Amygdala (tissue), 56 donors: ENCODE measurements at regions not wholly inside any gene's neighbourhood (a gene's known extent, or its start where the extent isn't known, plus 50 kb on each side); places are given as distances from the start of the nearest gene placed in this dataset.
"Not testable (repeated sequence)": the region's sequence is repeated elsewhere in the genome, so short reads cannot be mapped to it uniquely, and the experiment has no call there.

ENCODE experiments used
- DNase-seq, 56 donors: peaks; one replicate each; lab custom pipeline; 2025; lab: John Stamatoyannopoulos, UW

DNA sequence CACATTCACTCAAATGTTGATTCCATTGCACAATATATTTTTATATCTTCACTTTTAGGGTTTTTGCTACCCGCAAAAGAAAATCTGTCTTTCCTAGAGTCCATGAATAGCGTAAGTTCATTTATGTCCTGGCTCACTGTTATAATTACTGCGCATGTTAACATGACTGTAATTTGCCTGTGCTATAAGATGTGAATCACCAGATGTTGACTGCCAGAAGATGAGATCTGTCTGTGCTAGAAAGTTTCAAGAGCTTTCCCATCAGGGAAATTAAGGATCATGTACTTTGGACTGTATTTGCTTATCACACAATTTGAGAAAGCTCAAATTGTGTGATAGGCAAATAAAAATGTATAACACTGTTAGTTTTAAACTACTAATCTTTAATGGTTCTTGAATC, 322.5 kb downstream of the CHL1 start:
- DNase-seq = no peak

GRCh38 chr3:522888-523287, 326.3 kb downstream of the CHL1 start:
- no peak for DNase-seq

- no peak for DNase-seq
Measured at GRCh38 chr3:525415-525814, 328.9 kb downstream of the CHL1 start.

DNA sequence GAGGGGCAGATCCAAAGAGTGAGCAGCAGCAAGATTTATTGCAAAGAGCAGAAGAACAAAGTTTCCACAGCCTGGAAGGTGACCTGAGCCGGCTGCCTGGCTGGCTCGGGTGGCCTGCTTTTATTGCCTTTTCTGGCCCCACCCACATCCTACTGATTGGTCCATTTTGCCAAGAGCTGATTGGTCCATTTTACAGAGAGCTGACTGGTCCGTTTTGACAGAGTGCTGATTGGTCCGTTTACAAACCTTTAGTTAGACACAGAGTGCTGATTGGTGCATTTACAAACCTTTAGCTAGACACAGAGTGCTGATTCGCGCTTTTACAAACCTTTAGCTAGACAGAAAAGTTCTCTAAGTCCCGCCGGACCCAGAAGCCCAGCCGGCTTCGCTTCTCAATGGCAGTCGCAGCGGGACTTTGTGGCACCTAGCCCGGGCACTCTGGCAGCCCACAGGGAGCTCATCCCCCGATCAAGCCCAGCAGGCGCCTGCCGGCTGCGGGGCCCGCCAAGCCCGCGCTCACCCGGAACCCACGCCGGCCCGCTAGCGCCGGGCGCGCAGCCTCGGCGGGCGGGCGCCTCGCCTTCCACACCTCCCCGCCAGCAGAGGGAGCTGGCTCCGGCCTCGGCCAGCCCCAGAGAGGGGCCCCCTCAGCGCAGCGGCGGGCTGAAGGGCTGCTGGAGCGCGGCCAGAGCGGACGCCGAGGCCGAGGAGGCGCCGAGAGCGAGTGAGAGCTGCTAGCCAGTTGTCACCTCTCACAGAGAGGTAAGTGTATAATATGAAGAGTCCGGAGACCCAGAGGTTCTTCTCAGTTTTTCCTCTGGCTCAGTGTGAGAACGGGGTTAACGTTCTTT, 339.2 kb downstream of the CHL1 start:
- DNase-seq = peak in 18 of 56 donors; percentile 0 to 44 (median 10)

DNA sequence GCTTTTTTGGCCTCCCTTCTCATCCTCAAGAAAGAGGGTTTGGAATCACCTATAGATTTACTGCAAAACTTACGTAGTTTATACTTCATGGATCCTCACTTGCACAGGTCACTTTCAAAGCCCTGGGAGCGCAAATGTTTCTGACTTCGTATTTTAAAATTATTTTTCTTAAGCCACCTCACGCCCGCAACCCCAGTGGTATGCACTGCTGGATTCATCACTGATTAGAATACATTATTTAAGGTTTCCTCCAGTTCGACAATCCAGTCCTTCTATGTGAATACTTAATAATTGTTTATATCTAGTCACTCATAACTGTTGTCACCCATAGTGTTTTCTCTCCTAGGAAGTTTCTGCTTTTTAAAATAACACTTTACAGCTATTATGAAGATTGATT, 339.9 kb downstream of the CHL1 start:
- DNase-seq = no peak

DNA sequence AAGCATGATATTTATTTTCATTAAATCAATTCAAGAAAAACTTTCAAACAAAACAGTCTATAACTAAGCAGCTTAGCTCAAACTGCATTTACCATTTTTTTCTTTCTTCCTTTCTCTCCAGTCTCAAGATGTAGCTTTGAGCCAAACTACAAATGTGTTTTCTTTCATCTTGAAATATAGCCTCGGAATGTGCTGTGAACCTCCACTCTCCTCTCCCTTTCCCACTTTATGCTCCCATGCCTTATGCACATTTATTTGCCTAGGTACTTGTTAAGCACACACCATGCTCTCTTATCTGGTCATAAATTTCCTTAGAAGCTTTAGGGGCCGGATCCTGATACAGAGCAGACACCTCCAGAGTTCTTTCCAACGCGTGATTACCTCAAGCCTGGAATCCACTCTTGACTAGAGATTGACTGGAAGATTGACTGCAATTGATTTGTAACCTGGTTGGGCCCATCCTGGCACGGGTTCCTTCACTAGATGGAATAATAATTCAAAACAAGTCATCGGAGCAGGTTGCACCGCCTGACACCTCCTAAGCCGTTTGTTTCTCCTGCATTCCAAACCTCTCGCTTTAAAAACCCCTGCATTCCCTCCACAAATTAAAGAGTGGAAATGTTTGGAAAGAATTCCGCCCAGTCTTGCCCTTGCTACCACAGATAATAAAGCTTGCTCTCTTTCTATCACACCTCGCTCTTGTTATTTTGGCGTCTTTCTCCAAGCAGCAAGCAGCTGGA, 344.7 kb downstream of the CHL1 start:
- no peak for DNase-seq

GRCh38 chr3:542021-542420, 345.5 kb downstream of the CHL1 start:
- no peak for DNase-seq

- DNase-seq = no peak
Measured at GRCh38 chr3:549636-550035, 353.1 kb downstream of the CHL1 start.

GRCh38 chr3:550471-550870, 353.9 kb downstream of the CHL1 start:
- no peak for DNase-seq

DNA sequence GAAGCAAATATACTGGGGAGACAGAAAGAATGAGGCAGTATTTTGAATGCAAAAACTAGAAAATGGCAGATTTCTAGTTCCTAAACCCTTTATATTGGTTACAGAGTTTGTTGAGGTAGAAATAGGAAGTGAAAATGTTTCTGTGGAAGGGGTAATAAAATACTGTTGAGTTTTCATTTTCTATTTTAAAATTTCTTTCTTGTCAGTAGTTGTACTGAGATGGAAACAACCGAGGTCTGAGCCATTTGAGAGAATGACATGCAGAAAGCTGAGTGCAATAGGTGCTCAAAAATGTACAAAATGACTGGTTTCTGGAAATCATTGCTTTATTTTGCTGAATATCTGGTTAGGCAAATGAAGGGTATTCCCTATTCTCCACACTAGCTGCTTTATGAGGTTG, 361.4 kb downstream of the CHL1 start:
- no peak for DNase-seq

- DNase-seq = no peak
Measured at GRCh38 chr3:567488-568185, 371.1 kb downstream of the CHL1 start.

DNA sequence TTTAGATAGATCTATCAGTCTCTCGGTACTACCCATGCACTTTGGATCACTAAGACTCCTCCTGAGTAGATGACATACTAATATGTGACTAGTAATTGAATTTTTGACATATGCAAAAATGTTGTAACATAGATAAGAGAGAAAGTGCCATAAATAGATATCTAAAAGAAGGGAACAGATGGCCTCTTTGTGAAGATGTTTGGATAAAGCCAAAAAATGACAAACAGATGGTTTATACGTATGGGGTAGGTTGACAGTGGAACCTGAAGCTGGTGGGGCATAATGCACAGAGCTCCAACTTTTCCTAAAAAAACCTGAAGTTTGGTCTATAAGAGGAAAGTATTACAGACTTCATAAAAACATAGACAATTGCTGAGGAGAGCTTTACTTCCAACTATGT, 383.0 kb downstream of the CHL1 start:
- not testable (repeated sequence) for DNase-seq

DNA sequence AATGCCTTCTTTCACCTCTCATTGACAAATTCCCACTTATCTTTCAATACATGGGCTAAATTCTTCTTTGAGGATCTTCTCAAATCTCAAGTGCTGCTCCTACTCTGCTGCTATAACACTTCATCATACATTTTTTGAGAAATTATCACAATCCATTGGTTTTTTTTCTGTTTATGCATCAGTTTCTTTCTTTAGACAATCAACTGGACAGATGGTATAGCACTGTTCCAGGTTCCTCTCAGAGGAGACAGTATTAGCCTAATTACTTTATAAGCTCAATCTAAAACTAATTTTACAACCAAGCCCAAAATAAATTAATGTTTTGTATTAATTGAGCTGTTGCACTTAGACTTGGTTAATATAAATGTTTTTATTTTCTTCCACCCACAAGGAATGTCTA, 392.5 kb downstream of the CHL1 start:
- not testable (repeated sequence) for DNase-seq

DNA sequence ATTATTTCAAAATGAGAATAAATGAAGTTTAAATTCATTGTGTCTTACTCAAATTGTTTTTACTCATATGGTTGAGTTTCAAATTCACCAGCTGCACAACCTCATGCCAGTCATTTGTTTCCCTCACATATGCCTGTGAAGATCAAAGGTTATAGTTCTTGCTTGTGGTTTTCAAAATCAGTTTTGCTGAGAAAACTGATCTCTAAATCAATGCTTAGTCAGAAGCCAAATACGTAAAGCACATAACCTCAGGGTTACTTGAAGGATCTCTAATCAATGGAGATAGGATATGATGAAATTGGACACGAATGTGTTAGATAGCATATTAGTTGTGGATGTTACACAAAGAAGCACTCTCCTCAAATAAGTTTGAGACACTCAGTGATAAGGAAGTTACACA, 400.7 kb downstream of the CHL1 start:
- DNase-seq = not testable (repeated sequence)

GRCh38 chr3:597746-598145, 401.2 kb downstream of the CHL1 start:
- DNase-seq = not testable (repeated sequence)

DNA sequence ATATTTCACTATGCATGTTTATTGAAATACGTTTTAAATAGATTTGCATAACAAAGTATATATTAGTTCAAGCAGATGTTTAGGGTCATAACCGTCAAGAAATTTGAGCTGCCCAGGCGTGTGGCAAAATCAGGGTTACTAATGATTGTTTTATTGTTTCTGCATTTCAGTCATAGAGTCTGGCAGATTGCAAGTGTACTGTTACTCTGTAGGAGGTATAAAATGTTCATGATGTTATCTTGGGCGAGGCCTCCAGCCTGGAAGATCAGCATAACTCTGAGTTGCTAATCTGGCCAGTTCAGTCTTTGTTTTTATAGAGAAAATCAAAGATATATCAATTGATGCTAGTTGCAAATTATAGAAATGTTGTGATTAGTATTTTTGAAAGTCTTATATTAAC, 410.9 kb downstream of the CHL1 start:
- DNase-seq = not testable (repeated sequence)

DNA sequence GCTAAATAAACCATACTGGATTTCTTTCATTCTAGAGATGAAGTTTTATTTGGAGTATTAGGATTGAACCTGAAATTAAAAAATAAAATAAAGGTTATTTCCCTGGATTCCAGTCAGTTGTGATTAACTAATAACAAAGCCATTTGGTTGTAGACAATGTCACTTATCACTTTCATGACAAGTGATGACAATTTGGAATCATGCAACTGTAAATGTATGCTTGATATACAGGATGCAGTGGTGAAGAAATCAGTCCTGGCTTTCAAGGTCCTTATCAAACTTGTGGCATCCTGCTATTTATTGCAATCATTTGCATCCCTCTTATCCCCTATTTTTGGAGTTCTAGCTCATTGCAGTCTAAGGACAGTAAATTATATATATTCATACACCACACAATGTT, 425.2 kb downstream of the CHL1 start:
- DNase-seq = no peak

- DNase-seq = no peak
Measured at GRCh38 chr3:622314-622713, 425.8 kb downstream of the CHL1 start.

GRCh38 chr3:623914-624545, 427.5 kb downstream of the CHL1 start:
- DNase-seq = no peak

DNA sequence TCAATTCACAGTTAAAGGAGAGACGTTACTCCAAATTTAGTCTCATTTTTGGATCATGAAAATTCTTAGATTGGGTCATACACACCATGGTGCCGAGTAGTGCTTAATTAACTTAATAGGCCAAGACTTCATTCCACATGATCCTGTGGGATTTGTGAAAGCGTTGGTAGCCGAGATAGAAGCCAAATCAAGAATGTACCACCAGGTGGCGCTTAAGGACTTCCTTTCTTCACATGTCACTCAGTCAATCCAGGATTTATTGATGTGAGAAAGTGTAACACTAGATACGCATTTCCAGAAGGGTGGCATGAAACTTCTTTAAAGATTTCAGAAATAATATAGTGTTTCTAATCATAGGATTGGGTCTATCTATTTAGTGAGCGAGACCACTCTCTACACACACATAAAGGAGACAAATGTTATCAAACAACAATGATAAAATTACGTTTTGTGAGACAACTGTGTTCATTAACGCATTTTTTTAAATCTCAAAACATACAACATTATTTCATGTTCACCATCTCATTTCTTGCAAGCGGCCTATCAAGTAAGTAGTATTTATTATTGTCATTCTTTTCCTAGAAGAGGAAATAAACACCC, 436.1 kb downstream of the CHL1 start:
- peak in 46 of 56 donors; percentile 0 to 87 (median 22) for DNase-seq
